PC-9 (cell line): ENCODE measurements at regions not wholly inside any gene's neighbourhood (a gene's known extent, or its start where the extent isn't known, plus 50 kb on each side); places are given as distances from the start of the nearest gene placed in this dataset.

ENCODE experiments used
- EZH2 ChIP-seq: fragments of 200-600 bp; sonication (generic); IDR thresholded peaks from 2 replicates; pipeline ENCODE4 v1.8.0; 2017; ENCODE audit warnings: antibody characterized with exemption, low read depth
- TF ChIP-seq, protein P1 (sequence below): fragments of 200-600 bp; sonication (generic); conservative IDR thresholded peaks from 2 replicates; pipeline ENCODE4 v1.6.1; 2017; ENCODE audit warnings: mixed run types, antibody characterized with exemption, mild to moderate bottlenecking, moderate library complexity

DNA sequence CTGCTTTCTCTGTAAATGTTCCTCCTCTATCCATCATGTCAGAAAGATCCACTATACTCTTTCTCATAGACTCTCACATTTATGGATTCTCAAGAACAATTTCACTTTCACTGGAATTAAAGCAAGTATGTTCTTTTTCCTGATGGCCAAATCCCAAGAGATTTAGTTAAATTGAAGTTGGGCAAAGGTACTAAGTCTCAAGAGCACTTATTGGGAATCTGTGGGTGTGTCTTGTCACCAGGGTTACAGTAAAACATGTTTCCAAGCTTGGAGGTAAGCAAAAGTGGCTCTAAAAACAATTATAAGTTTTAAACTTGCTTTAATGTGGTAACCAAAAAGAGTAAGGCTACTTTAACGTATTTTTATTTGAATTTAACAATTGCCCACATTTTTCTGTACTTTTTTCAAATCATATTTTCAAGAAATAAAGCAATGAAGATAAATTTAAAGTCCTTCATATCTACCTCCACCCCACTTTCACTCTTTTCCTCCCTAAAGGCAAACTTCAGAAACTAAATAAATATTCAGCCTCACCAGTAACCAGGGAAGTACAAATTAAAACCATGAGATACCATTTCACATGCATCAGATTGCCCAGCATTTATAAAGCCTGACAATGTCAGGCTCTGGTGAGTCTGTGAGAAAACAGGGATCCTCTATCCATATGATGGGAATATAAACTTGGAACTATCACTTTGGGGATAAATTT, 387.4 kb downstream of the CETN3 start:
- TF ChIP-seq, protein P1, sequence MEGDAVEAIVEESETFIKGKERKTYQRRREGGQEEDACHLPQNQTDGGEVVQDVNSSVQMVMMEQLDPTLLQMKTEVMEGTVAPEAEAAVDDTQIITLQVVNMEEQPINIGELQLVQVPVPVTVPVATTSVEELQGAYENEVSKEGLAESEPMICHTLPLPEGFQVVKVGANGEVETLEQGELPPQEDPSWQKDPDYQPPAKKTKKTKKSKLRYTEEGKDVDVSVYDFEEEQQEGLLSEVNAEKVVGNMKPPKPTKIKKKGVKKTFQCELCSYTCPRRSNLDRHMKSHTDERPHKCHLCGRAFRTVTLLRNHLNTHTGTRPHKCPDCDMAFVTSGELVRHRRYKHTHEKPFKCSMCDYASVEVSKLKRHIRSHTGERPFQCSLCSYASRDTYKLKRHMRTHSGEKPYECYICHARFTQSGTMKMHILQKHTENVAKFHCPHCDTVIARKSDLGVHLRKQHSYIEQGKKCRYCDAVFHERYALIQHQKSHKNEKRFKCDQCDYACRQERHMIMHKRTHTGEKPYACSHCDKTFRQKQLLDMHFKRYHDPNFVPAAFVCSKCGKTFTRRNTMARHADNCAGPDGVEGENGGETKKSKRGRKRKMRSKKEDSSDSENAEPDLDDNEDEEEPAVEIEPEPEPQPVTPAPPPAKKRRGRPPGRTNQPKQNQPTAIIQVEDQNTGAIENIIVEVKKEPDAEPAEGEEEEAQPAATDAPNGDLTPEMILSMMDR: no peak
- TF ChIP-seq EZH2: no peak
